HUES6 (cell line): ENCODE measurements at regions not wholly inside any gene's neighbourhood (a gene's known extent, or its start where the extent isn't known, plus 50 kb on each side); places are given as distances from the start of the nearest gene placed in this dataset.

Experiments
- H3K27ac ChIP-seq: 2 replicates; pipeline ENCODE4 v1.7.0; 2013; ENCODE audit warnings: low read depth, mild to moderate bottlenecking, low read length, inconsistent platforms
- H3K27me3 ChIP-seq: 2 replicates; pipeline ENCODE4 v1.6.1; 2013; ENCODE audit warnings: low read length; ENCODE audit not compliant: control insufficient read depth, insufficient read depth
- H3K36me3 ChIP-seq: 2 replicates; pipeline ENCODE4 v1.6.1; 2013; ENCODE audit warnings: low read length; ENCODE audit not compliant: control insufficient read depth, insufficient read depth
- H3K4me1 ChIP-seq: 2 replicates; pipeline ENCODE4 v1.6.1; 2013; ENCODE audit warnings: low read length; ENCODE audit not compliant: control insufficient read depth, insufficient read depth
- H3K4me3 ChIP-seq: 2 replicates; pipeline ENCODE4 v1.5.1; 2013; ENCODE audit warnings: low read depth, low read length
- H3K9ac ChIP-seq: one replicate; pipeline ENCODE4 v1.6.1; 2013; ENCODE audit warnings: mild to moderate bottlenecking, low read length
- H3K9me3 ChIP-seq: 2 replicates; pipeline ENCODE4 v1.6.1; 2013; ENCODE audit warnings: low read depth, low read length; ENCODE audit not compliant: control insufficient read depth, insufficient read depth

- Histone ChIP-seq H3K27ac (no peak overlapping the region), H3K4me1 (no peaks in the 10 kb centered on the region), H3K9me3 (peaks cover 23% of the 10 kb centered on the region), H3K9ac (no peak overlapping the region), H3K4me3 (no peak overlapping the region), H3K27me3 (peaks cover 3% of the 10 kb centered on the region; the same call in 1 of the 2 replicates), H3K36me3 (no peaks in the 10 kb centered on the region)
Observed at GRCh38 chr1:30476911-30477459, 246.4 kb downstream of the MATN1 start.

- no peaks in the 10 kb centered on the region for H3K36me3 ChIP-seq
- no peak overlapping the region for H3K27ac ChIP-seq
- no peak overlapping the region for H3K9ac ChIP-seq
Observed at GRCh38 chr1:30476476-30476875, 246.9 kb downstream of the MATN1 start.

GRCh38 chr1:30475966-30476365, 247.4 kb downstream of the MATN1 start:
- H3K4me3 ChIP-seq, result no peak overlapping the region
- H3K4me1 ChIP-seq, result no peaks in the 10 kb centered on the region
- H3K36me3 ChIP-seq, result no peaks in the 10 kb centered on the region
- peaks cover 14% of the 10 kb centered on the region for H3K9me3 ChIP-seq
- H3K27ac ChIP-seq, result no peak overlapping the region
- H3K9ac ChIP-seq, result no peak overlapping the region
- H3K27me3 ChIP-seq, result peaks cover 3% of the 10 kb centered on the region; the same call in 1 of the 2 replicates

More at GRCh38 chr1:30476476-30476875, 246.9 kb downstream of the MATN1 start:
- H3K4me3 ChIP-seq, result no peak overlapping the region
- peaks cover 3% of the 10 kb centered on the region; the same call in 1 of the 2 replicates for H3K27me3 ChIP-seq
- H3K9me3 ChIP-seq, result peaks cover 18% of the 10 kb centered on the region
- no peaks in the 10 kb centered on the region for H3K4me1 ChIP-seq

GRCh38 chr1:30475201-30475600, 248.2 kb downstream of the MATN1 start:
- peaks cover 3% of the 10 kb centered on the region; the same call in 1 of the 2 replicates for H3K27me3 ChIP-seq
- no peak overlapping the region for H3K27ac ChIP-seq
- no peak overlapping the region for H3K4me3 ChIP-seq
- no peak overlapping the region for H3K9ac ChIP-seq
- H3K9me3 ChIP-seq, result peaks cover 7% of the 10 kb centered on the region; the same call in 1 of the 2 replicates
- H3K4me1 ChIP-seq, result no peaks in the 10 kb centered on the region
- H3K36me3 ChIP-seq, result no peaks in the 10 kb centered on the region

GRCh38 chr1:30474818-30475200, 248.6 kb downstream of the MATN1 start:
- H3K4me1 ChIP-seq, result no peaks in the 10 kb centered on the region
- peaks cover 3% of the 10 kb centered on the region; the same call in 1 of the 2 replicates for H3K27me3 ChIP-seq
- H3K36me3 ChIP-seq, result no peaks in the 10 kb centered on the region
- H3K9me3 ChIP-seq, result peaks cover 3% of the 10 kb centered on the region; the same call in 1 of the 2 replicates
- H3K4me3 ChIP-seq, result no peak overlapping the region
- H3K9ac ChIP-seq, result no peak overlapping the region
- H3K27ac ChIP-seq, result no peak overlapping the region

GRCh38 chr1:30473922-30474817, 249.2 kb downstream of the MATN1 start:
- peaks cover 3% of the 10 kb centered on the region; the same call in 1 of the 2 replicates for H3K27me3 ChIP-seq
- no peaks in the 10 kb centered on the region for H3K9me3 ChIP-seq
- no peaks in the 10 kb centered on the region for H3K4me1 ChIP-seq
- H3K36me3 ChIP-seq, result no peaks in the 10 kb centered on the region
- H3K9ac ChIP-seq, result no peak overlapping the region
- H3K4me3 ChIP-seq, result no peak overlapping the region
- H3K27ac ChIP-seq, result no peak overlapping the region

GRCh38 chr1:30472526-30472925, 250.9 kb downstream of the MATN1 start:
- Histone ChIP-seq H3K27me3 (peaks cover 3% of the 10 kb centered on the region; the same call in 1 of the 2 replicates), H3K9ac (no peak overlapping the region), H3K27ac (no peak overlapping the region), H3K4me3 (no peak overlapping the region), H3K36me3 (no peaks in the 10 kb centered on the region), H3K4me1 (no peaks in the 10 kb centered on the region), H3K9me3 (no peaks in the 10 kb centered on the region)

GRCh38 chr1:30472009-30472408, 251.4 kb downstream of the MATN1 start:
- no peak overlapping the region for H3K9ac ChIP-seq
- peaks cover 3% of the 10 kb centered on the region; the same call in 1 of the 2 replicates for H3K27me3 ChIP-seq
- H3K9me3 ChIP-seq, result no peaks in the 10 kb centered on the region
- H3K4me3 ChIP-seq, result no peak overlapping the region
- no peaks in the 10 kb centered on the region for H3K4me1 ChIP-seq
- no peaks in the 10 kb centered on the region for H3K36me3 ChIP-seq
- no peak overlapping the region for H3K27ac ChIP-seq

- Histone ChIP-seq H3K27me3 (peaks cover 3% of the 10 kb centered on the region; the same call in 1 of the 2 replicates), H3K4me1 (no peaks in the 10 kb centered on the region), H3K9me3 (no peaks in the 10 kb centered on the region), H3K4me3 (no peak overlapping the region), H3K9ac (no peak overlapping the region), H3K36me3 (no peaks in the 10 kb centered on the region), H3K27ac (no peak overlapping the region)
Observed at GRCh38 chr1:30471307-30471706, 252.1 kb downstream of the MATN1 start.

- no peak overlapping the region for H3K27ac ChIP-seq
Observed at GRCh38 chr1:30469426-30469825, 254.0 kb downstream of the MATN1 start.

GRCh38 chr1:30467101-30467500, 256.3 kb downstream of the MATN1 start:
- H3K27ac ChIP-seq, result no peak overlapping the region
- no peaks in the 10 kb centered on the region for H3K27me3 ChIP-seq

More at GRCh38 chr1:30469426-30469825, 254.0 kb downstream of the MATN1 start:
- Histone ChIP-seq H3K9me3 (no peaks in the 10 kb centered on the region; the same call in 1 of the 2 replicates), H3K9ac (no peak overlapping the region), H3K36me3 (no peaks in the 10 kb centered on the region), H3K4me3 (no peak overlapping the region), H3K27me3 (no peaks in the 10 kb centered on the region), H3K4me1 (no peaks in the 10 kb centered on the region)

More at GRCh38 chr1:30467101-30467500, 256.3 kb downstream of the MATN1 start:
- Histone ChIP-seq H3K9ac (no peak overlapping the region), H3K4me1 (no peaks in the 10 kb centered on the region), H3K36me3 (no peaks in the 10 kb centered on the region), H3K9me3 (peaks cover 5% of the 10 kb centered on the region; the same call in 1 of the 2 replicates), H3K4me3 (no peak overlapping the region)
